Gastrocnemius medialis (tissue), 4 donors: ENCODE measurements at regions not wholly inside any gene's neighbourhood (a gene's known extent, or its start where the extent isn't known, plus 50 kb on each side); places are given as distances from the start of the nearest gene placed in this dataset.

Experiments used
- ATAC-seq, 2 donors: fragments of 150-250 bp; one replicate each; pipeline ENCODE4 v1.9.1; 2016
- DNase-seq, 2 donors: peaks; one replicate each; pipeline ENCODE4 v3.0.0-alpha.2; 2019
- H3K27ac ChIP-seq, 4 donors: fragments of 200-600 bp; sonication (generic); 1 replicate in 1 of 4; 2 replicates in 3 of 4; pipeline ENCODE4 v1.5.1; 2016 to 2018; ENCODE audit warnings: mild to moderate bottlenecking in 2 of 4, moderate library complexity in 1 of 4
- H3K27me3 ChIP-seq, 3 donors: fragments of 200-600 bp; sonication (generic) in 2 of 3; 1 replicate in 1 of 3; 2 replicates in 2 of 3; pipeline versions ENCODE4 v1.5.1 to v1.6.0; 2016 to 2019; ENCODE audit warnings: mild to moderate bottlenecking in 1 of 3, moderate library complexity in 1 of 3
- H3K36me3 ChIP-seq, 2 donors: fragments of 200-600 bp; sonication (generic) in 1 of 2; one replicate each; pipeline ENCODE4 v1.5.1; 2017 to 2018
- H3K4me1 ChIP-seq, 2 donors: fragments of 200-600 bp; sonication (generic) in 1 of 2; one replicate each; pipeline ENCODE4 v1.5.1; 2016 to 2017; ENCODE audit warnings: mild to moderate bottlenecking in 2 of 2
- H3K4me3 ChIP-seq, 4 donors: fragments of 200-600 bp; sonication (generic) in 3 of 4; 1 replicate in 1 of 4; 2 replicates in 3 of 4; pipeline ENCODE4 v1.5.1; 2016 to 2019; ENCODE audit warnings: mild to moderate bottlenecking in 2 of 4
- H3K9me3 ChIP-seq, 3 donors: fragments of 200-600 bp; sonication (generic) in 2 of 3; 1 replicate in 1 of 3; 2 replicates in 2 of 3; pipeline ENCODE4 v1.5.1; 2016 to 2019
- POLR2A ChIP-seq, 2 donors: fragments of 450-650 bp; IDR thresholded peaks; one replicate each; pipeline ENCODE4 v1.6.1; 2017; ENCODE audit warnings: antibody characterized with exemption in 2 of 2, mild to moderate bottlenecking in 2 of 2, moderate library complexity in 2 of 2
- in situ Hi-C, 4 donors: fragments of 200-750 bp; cut with MboI; loops; one replicate each; pipeline versions ENCODE4 v1.15.0 to v1.8.0; 2017; ENCODE audit warnings: low sequenced_read_pairs in 4 of 4
- intact Hi-C: fragments of 100-400 bp; cut with DNase I; formaldehyde crosslinking; loops from one replicate; pipeline ENCODE4 v1.15.1; 2023; ENCODE audit warnings: low total_unique reads
- TF ChIP-seq, protein P1 (sequence below), 5 experiments: fragments of 450-650 bp in 3 of 5; fragments of 200-600 bp in 2 of 5; sonication (generic) in 2 of 5; IDR thresholded peaks in 4 of 5; conservative IDR thresholded peaks in 1 of 5; 1 replicate in 4 of 5; 2 replicates in 1 of 5; pipeline ENCODE4 v1.5.1; 2016 to 2019; ENCODE audit warnings: antibody characterized with exemption in 5 of 5, mild to moderate bottlenecking in 3 of 5, moderate library complexity in 3 of 5

DNA sequence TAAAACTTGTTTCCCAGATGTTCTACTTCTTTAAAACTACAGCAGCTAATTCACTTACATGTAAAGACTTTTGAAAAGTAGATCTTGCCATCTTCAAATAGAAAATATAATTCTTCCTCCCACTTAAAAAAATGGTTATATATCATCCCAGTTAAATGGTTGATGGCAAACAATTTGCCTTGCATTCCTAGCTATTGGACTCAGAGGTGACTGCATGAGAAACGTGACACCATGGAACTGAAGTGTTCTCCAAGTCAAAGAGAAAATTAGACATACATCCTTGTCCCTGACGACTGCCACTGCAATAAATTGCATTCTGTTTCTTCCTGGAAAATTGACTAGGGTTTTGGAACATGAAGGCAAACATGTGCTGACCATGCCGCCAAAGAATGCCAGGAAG is 95.0 kb upstream of the POM121L12 start:
- no peaks in the 10 kb centered on the region for H3K27me3 ChIP-seq
- ATAC-seq: no peak
- intact Hi-C loops: no loop called here
- H3K4me1 ChIP-seq: no peaks in the 10 kb centered on the region
- no peak overlapping the region for H3K27ac ChIP-seq
- DNase-seq: no peak
- H3K4me3 ChIP-seq: no peak overlapping the region
- in situ Hi-C loops: no loop called here
- no peaks in the 10 kb centered on the region for H3K36me3 ChIP-seq
- H3K9me3 ChIP-seq: no peaks in the 10 kb centered on the region
- TF ChIP-seq POLR2A (IDR thresholded peaks at IDR 0.05): no peak
- TF ChIP-seq, protein P1, sequence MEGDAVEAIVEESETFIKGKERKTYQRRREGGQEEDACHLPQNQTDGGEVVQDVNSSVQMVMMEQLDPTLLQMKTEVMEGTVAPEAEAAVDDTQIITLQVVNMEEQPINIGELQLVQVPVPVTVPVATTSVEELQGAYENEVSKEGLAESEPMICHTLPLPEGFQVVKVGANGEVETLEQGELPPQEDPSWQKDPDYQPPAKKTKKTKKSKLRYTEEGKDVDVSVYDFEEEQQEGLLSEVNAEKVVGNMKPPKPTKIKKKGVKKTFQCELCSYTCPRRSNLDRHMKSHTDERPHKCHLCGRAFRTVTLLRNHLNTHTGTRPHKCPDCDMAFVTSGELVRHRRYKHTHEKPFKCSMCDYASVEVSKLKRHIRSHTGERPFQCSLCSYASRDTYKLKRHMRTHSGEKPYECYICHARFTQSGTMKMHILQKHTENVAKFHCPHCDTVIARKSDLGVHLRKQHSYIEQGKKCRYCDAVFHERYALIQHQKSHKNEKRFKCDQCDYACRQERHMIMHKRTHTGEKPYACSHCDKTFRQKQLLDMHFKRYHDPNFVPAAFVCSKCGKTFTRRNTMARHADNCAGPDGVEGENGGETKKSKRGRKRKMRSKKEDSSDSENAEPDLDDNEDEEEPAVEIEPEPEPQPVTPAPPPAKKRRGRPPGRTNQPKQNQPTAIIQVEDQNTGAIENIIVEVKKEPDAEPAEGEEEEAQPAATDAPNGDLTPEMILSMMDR (IDR thresholded peaks at IDR 0.05 in 4 of 5, conservative IDR thresholded peaks at IDR 0.05 in 1 of 5): no peak

GRCh38 chr7:52938455-52939133 is 96.8 kb upstream of the POM121L12 start:
- no peak for TF ChIP-seq POLR2A (IDR thresholded peaks at IDR 0.05)
- TF ChIP-seq, protein P1 (IDR thresholded peaks at IDR 0.05 in 4 of 5, conservative IDR thresholded peaks at IDR 0.05 in 1 of 5): no peak
- no peaks in the 10 kb centered on the region for H3K36me3 ChIP-seq
- no peaks in the 10 kb centered on the region for H3K27me3 ChIP-seq
- no peak overlapping the region for H3K27ac ChIP-seq
- ATAC-seq: no peak
- H3K4me1 ChIP-seq: no peaks in the 10 kb centered on the region
- H3K4me3 ChIP-seq: no peak overlapping the region
- intact Hi-C loops (no loop called here), in situ Hi-C loops (no loop called here)
- H3K9me3 ChIP-seq: no peaks in the 10 kb centered on the region
- DNase-seq: no peak

- no peak overlapping the region for H3K4me3 ChIP-seq
- no peaks in the 10 kb centered on the region for H3K9me3 ChIP-seq
- H3K27ac ChIP-seq: no peak overlapping the region
- no peak for DNase-seq
- intact Hi-C loops (no loop called here), in situ Hi-C loops (no loop called here)
- TF ChIP-seq, protein P1 (IDR thresholded peaks at IDR 0.05 in 4 of 5, conservative IDR thresholded peaks at IDR 0.05 in 1 of 5): no peak
- no peak for TF ChIP-seq POLR2A (IDR thresholded peaks at IDR 0.05)
- H3K4me1 ChIP-seq: no peaks in the 10 kb centered on the region
- ATAC-seq: no peak
- H3K27me3 ChIP-seq: no peaks in the 10 kb centered on the region
- H3K36me3 ChIP-seq: no peaks in the 10 kb centered on the region
Measured at GRCh38 chr7:52936750-52937149, 98.7 kb upstream of the POM121L12 start.

- in situ Hi-C loops: no loop called here
- ATAC-seq: no peak
Measured at GRCh38 chr7:52928591-52928990, 106.8 kb upstream of the POM121L12 start.

More at GRCh38 chr7:52928591-52928990, 106.8 kb upstream of the POM121L12 start:
- Histone ChIP-seq H3K27ac (no peak overlapping the region), H3K36me3 (no peaks in the 10 kb centered on the region), H3K4me1 (no peaks in the 10 kb centered on the region), H3K4me3 (no peak overlapping the region), H3K9me3 (no peaks in the 10 kb centered on the region), H3K27me3 (no peaks in the 10 kb centered on the region)
- TF ChIP-seq, protein P1 (IDR thresholded peaks at IDR 0.05 in 4 of 5, conservative IDR thresholded peaks at IDR 0.05 in 1 of 5): no peak
- no peak for TF ChIP-seq POLR2A (IDR thresholded peaks at IDR 0.05)
- intact Hi-C loops: no loop called here
- DNase-seq: no peak
